GF-D8 (cell line): ENCODE measurements at regions not wholly inside any gene's neighbourhood (a gene's known extent, or its start where the extent isn't known, plus 50 kb on each side); places are given as distances from the start of the nearest gene placed in this dataset.
"Not testable (repeated sequence)": the region's sequence is repeated elsewhere in the genome, so short reads cannot be mapped to it uniquely, and the experiment has no call there.

ENCODE experiments used
- DNase-seq: peaks from one replicate; lab custom pipeline; 2025; lab: John Stamatoyannopoulos, UW

DNA sequence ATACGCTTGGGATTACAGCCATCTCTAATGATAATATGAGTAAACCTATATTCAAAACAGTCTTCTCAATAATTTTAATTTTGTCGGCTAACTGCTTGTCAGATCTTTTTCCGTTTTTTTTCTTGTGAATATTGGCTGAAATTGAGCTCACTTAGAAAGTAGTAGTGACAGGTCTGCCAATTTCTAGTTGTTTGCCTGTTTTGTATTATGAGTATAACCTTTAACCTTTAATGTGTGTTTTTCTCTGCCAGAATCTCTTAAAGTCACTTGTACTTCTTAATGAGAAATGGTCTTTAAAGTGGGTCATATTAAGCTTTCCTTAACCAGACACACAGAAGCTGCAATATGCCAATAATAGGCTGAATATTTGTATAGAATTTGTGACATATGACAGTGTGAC lies 511.0 kb downstream of the CSNK1G3 start:
- no peak for DNase-seq

DNA sequence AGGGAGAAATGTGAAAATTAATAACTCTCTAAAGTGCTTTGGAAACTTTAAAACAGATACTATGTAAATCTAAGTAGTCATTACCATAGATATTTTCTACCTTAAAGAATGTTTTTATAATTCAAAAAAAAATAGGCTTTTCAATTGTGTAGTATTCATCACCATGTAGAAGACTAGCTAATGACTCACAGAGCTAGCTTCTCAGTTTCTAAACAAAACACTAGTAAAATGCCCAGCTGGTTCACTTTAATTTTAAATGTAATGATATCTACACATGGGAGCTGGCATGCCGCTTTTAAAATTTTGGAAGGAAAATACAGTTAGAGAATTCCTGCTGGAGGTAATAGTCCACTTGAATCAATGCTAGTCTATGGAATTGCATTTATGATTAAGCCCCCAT lies 509.8 kb downstream of the CSNK1G3 start:
- no peak for DNase-seq

DNA sequence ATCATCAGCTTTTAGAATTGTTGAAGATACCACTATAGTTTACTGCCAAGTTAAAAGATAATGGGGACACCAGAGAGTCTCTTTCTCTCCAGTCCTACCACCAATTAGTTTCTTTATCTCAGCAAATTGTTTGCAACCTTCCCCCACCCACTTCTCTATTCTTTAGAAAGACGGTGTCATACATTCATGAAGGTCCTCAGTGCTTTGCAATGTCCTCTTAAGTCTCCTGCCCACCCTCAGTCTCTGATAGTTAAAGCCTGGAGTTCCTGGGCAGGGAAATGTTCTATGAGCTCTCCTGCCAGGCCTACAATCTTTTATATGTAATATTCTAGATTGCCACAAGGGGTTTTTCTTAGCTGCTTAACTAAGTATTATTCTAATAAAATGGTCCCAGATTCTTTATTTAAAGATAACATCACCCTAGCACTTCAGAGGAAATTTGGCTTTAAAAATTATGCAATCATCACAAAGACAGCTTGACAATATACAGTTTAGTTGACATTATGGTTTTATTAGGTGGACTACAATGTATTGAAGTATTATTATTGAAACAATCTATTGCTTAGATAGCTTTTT lies 509.2 kb downstream of the CSNK1G3 start:
- DNase-seq, result no peak

DNA sequence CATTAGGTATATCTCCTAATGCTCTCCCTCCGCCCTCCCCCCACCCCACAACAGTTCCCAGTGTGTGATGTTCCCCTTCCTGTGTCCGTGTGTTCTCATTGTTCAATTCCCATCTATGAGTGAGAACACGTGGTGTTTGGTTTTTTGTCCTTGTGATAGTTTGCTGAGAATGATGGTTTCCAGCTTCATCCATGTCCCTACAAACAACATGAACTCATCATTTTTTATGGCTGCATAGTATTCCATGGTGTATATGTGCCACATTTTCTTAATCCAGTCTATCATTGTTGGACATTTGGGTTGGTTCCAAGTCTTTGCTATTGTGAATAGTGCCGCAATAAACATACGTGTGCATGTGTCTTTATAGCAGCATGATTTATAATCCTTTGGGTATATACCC lies 505.3 kb downstream of the CSNK1G3 start:
- DNase-seq, result not testable (repeated sequence)

DNA sequence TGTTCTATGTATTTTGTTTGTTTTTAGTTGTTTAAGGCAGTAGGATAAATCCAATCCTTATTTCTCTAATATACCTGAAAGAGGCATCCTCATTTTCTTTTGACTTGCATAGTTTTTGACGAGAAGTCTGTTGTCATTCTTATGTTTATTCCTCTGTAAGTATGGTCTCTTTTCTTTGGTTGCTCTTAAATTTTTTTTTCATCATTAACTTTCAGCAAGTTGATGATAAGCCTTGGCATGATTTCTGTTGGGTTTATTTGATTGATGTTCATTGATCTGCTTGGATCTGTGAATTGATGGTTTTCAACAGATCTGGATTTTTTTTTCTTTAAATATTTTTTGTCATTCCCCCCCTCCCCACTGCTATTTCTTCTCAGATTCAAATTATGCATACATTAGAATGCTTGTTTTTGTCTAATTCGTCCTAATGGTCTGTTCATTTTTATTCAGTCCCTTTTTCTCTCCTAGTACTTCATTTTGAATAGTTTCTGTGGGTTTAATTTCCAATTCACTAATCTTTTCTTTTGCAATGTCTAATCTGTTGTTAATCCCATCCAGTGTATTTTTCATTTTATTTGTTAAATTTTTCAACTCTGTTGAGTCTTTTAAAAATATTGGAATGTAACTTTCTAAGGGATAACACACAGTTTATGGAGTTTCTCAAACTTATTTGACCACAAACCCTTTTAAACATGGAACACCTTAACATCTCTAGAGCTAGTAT lies 495.9 kb downstream of the CSNK1G3 start:
- no peak for DNase-seq

DNA sequence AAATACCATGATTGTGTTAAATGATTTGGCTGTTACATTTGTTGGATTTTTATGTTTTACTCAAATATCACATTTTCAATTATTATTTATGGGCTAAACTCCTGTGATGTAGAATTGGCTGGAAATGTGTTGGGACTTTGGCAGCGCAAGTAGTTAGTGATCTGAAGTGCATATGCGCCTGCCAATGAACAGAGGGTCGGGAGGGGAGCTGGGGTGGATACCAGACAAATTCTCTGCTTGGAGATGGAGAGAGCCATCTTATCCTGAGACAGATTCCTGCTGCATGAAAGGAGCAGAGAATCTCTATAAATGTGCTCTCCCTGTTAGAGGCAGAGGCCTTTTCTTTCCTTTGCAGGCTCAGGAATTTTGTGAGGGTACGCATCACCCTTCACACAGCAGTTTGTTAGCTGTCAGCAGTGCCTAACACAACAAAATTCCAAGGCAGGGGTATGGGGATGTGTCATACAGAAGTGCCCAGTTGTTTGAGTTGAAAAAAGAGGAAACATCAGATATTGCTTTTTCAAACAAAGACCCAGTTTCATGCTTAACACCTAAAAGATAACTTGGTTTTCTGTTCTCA lies 489.1 kb downstream of the CSNK1G3 start:
- DNase-seq, result no peak

DNA sequence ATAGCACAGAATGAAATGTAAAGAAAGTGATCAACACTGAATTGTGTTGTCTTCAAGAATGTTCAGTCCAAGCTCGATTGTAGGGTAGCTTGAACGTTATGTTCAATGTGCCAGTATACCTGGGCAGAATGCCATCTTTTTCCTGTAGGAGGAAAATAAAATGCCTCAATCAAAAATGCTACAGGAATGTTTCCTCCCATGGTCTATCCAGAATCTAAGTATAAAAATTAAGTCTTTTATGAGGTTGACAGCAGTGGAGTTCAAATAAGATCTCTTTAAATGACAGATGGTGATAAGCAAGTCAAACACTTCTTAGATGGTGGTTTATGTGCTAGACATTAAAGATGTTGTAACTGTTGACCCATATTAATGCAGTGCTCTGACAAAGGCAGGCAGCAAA lies 488.6 kb downstream of the CSNK1G3 start:
- DNase-seq, result no peak

DNA sequence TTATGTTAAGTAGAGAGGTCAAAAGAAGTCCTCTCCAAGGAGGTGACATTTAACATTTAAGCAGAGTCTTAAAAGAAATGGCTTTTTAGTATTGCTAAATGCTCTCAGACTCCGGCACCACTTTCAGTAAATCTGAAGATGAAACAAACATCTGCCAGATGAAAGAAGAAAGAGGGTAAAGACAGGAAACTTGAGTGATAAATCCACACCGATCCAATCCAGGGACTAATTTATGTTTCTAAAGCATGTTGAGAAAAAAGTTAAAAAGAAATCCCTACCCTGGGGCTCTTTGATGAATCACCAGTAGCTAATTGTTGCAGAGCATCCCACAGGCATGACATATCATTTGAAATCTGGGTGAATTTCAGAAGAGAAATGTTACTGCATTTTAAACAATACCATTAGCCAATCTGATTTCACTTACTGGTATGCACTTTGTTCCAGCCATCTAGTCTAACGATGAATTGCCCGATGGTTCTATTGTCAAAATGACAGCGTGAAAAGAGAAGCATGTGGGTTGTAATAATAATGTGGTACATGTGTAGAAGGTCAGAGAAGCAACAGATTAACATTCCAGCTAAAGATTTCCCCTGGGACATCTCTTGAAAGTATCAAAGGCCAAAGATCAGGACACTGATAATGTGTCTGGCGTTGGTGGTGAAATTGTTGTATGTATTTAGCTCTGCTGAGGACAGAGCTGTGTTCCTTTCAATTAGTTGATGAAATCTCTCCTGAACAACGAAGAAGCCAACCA lies 485.7 kb downstream of the CSNK1G3 start:
- DNase-seq, result no peak

DNA sequence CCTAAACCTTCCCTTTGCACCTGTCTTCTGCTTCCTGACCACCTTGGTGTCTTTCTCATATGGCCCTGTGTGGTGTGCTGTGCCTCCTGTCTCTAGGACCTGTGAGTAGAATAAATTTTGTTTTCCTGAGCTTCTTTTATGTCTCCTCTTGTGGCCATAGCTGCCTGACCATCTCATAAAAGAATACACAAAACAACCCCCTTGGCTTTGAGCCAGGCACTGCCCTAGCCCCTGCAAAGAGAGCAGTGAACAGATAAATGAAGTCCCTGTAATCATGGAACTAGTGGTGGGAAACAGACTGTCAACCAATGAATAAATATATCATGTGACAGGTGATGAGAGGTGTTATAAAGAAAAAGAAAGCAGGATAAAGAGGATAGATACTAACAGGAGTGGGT lies 485.1 kb downstream of the CSNK1G3 start:
- DNase-seq, result no peak

DNA sequence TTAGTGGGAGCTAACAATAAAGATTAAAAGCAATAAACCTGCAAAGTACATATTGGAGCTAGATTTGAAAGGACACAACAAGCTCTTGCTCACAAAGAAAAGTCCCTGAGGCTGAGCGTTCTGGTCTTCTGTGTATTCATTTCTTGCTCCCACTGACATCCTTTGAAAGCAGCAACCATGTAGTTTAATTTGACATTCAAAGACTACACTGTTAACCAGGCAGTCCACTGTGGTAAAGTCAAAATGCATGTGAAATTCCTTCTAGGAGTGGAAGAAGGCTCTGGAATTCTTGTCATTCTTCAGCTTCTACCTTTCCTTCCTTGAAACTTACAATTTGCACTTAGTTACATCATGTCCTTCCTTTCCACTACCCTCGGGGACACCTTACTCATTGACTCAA lies 480.7 kb downstream of the CSNK1G3 start:
- DNase-seq, result no peak

DNA sequence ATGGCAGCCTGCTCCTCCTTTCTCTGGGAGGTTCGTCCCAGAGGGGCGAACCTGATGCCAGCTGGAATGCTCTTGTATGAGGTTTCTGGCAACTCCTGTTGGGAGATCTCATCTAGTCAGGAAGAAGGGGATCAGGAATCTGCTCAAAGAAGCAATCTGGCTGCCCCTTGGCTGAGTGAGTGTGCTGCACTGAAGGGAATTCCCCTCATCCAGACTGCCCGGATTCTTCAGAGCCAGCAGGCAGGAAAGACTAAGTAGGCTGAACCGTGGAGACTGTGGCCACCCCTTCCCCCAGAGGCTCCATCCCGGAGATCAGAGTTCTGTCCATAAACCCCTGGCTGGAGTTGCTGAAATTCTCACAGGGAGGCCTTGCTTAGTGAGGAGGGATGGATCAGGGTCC lies 476.0 kb downstream of the CSNK1G3 start:
- no peak for DNase-seq

DNA sequence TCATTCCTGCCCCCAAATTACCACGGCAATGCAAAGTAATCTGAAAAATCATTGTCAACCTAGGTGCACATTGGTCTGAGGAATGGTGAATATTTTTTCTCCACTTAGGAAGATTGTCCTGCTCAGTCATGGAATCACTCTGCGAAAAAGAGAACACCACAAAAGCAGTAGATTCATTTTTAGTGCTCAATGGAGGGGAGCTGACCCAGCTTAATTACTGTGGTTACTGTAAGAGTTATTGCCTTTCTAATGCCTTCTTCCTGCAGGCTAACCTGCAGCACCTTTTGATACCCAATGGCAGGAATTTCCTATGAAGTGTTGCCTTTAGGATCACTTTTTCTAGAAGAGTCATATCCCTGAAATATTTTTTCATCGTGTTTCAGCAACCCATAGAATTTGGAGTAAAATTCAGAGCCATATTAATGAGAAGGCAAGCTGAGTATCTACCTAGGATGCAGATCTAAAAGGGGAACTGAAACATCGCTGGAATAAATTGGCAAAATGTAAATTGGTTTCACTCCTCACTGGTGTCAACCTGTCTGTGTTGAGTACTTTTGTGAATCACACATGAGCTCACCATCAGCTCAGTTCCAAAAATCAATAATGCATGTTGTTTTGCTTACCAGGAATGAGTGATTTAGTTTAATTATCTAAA lies 464.5 kb downstream of the CSNK1G3 start:
- DNase-seq, result no peak

DNA sequence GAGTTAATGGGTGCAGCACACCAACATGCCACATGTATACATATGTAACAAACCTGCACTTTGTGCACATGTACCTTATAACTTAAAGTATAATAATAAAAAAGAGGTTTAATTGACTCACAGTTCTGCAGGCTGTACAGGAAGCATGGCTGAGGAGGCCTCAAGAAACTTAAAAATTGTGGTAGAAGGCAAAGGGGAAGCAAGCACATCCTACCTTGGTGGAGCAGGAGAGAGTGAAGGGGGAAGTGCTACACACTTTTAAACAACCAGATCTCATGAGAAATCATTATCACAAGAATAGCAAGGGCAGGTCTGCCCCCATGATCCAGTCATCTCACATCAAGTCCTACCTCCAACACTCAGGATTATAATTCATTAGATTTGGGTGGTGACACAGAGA lies 463.5 kb downstream of the CSNK1G3 start:
- not testable (repeated sequence) for DNase-seq

DNA sequence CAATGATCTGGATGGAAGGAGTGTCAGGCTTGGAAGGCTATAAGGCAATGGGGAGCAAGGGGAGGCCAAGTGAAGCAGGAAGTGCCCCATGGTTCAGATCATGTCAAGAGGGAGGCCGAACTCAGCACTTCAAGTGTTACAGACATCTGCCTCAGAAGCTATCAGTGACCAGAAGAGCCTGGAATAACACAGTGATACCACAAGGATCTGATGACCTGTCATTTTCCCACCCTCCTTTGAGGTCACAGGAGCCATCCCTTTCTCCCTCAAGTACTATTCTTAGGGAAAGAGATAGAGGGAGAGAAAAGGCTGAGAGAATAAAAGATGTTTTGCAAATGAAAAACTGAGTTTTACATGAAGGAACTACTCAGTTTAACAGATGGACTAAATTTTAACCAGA lies 454.8 kb downstream of the CSNK1G3 start:
- no peak for DNase-seq

DNA sequence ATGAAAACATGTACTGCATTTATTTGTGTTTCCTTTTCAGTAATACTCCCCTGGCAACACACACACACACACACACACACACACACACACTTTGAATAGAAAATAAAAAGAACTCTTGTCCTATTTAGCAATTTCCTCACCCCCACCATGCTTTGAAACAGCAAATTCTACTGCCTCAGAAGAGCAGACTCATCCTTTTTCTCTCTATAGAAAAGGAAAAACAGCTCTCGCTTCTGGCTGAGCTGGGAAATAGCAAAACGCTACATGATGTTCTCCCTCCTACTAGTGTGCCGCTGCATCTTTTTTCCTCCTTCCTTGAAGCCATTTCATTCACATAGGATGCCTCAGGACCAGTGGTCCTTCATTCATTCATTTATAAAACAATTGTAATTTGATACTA lies 453.6 kb downstream of the CSNK1G3 start:
- no peak for DNase-seq

DNA sequence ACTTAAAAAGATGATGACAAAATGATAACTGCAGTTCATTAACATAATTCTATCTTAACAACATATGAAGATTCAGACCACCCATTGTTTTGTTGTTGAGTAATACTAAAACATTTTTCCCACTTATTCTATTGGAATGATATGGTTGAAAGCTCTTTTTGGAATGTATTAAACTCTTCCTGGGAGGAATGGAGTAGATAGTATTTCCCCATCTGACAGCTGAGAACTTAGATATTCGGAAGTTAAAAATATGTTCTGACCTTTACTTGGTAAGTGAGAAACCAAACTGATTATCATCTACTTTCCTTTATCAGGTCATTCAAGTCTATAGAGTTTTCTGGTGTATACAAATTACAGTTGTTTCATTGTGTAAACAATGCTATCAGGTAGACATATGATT lies 452.9 kb downstream of the CSNK1G3 start:
- no peak for DNase-seq

DNA sequence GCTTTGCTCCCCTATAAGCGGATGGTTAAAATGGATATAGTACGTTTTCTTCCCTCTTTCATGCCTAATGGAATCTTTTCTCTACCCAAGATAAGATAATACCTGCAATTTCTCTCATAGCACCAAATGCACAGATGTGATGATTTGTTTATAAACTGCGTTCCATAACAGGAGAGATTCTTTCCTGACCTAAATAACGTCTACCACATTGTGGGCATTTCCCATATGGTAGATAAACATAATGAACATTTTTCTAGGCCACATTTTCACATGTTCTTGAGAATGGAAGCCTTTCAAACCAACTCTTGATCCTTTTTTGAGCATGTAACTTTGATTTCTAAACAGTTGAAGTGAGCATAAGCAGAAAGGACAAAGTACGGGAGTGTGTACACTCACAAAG lies 448.5 kb downstream of the CSNK1G3 start:
- DNase-seq, result no peak

DNA sequence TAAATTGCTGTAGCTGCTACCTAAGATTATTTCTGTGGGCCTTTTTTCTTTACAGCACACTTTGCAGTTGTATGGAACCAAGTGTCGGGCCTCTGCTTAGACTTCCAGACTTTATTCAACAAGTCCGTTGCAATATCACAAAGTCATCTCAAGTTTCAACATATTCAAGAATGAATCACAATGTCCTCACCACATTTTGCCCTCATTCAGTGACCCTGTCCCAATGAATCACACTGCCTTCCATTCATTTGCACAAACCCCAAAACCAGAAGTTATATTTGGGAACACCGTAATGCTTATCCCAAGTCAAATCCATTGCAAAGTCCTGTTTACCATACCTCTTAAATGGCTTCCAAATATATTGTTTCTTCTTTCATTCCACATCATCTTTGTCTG lies 439.6 kb downstream of the CSNK1G3 start:
- no peak for DNase-seq

DNA sequence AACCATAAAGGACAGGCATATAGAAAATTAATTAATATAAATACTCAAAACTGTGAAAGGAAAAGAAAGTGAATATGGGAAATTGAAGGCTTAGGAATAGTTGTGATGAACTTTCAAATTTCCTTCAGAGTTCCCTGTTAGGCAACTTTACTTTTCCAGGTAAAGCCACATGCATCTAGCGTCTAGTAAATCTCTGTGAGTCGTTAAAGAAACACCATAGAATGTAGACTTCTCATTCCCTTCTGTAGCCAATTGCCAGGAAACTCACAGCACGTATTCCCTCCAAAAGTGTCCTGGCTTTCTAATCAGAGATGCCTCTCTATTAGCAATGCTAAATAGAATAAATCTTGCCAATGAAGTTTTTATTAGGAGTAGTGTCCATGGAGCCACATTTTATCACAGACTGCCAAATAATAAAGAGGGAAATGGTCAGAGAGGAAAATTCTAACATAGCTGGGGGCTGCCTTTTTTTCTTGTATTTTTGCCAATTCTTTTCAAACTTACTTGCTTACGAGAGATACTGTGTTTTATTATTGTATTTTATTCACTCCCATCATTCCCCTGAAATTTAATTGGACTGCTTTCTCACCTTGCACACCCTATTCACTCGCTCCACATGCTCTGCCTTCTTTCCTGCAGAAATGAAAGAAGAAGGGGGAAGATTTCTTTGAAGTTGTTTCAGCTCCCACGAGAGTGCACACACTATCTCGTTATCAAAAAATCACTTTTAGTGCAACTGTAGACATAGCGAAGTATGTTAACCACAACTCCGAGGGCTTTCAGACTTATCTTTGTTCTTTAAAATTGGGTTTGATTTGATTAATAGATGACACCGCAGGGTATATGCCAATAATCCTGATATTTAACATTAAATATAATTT lies 439.0 kb downstream of the CSNK1G3 start:
- no peak for DNase-seq

DNA sequence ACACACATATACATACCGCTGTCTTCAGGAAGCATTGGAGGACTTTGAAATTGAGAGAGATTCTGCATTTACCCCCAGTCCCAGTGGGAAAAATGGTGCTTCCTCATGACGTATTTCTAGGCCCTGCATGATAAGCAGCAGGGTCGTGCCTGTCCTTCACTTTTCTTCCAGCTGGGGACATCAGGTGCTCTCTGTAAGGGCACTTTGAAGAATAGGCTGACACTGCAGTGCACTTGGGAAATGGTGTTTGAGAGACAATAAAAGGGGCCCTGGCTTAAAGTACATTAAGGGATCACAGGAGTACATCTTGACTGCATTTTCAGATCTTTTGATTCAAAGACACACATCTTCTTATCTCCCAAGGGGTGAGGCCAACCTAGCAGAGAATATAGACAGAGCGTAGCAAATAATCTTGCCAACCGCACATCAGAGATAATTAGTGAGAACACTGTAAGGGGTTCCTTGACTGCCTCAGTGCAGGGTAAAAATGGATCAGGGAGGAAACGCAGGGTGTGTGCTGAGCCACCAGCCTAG lies 437.9 kb downstream of the CSNK1G3 start:
- DNase-seq, result no peak
